Omental fat pad (tissue), 3 donors: ENCODE measurements at regions not wholly inside any gene's neighbourhood (a gene's known extent, or its start where the extent isn't known, plus 50 kb on each side); places are given as distances from the start of the nearest gene placed in this dataset.
"Not testable (repeated sequence)": the region's sequence is repeated elsewhere in the genome, so short reads cannot be mapped to it uniquely, and the experiment has no call there.

Experiments
- ATAC-seq: fragments of 150-250 bp; one replicate; pipeline ENCODE4 v1.9.1; 2016; ENCODE audit warnings: mild to moderate bottlenecking, moderate library complexity; ENCODE audit not compliant: low FRiP score
- DNase-seq: peaks from one replicate; pipeline ENCODE4 v3.0.0-alpha.2; 2019; ENCODE audit warnings: low spot score
- TF ChIP-seq, protein P1 (sequence below), 3 donors: fragments of 450-650 bp; IDR thresholded peaks; one replicate each; pipeline ENCODE4 v1.5.1; 2016 to 2017; ENCODE audit warnings: antibody characterized with exemption in 3 of 3, mild to moderate bottlenecking in 3 of 3, moderate library complexity in 2 of 3

DNA sequence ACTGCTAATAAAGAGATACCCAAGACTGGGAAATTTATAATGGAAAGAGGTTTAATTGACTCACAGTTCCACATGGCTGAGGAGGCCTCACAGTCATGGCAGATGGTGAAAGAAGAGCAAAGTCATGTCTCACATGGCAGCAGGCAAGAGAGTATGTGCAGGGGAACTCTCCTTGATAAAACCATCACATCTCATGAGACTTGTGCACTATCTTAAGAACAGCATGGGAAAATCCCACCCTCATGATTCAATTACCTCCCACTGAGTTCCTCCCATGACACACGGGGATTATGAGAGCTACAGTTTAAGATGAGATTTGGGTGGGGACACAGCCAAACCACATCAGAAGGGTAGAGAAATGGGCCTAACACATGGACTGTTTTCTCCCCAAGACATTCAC is 156.3 kb downstream of the CCDC71L start:
- DNase-seq (no peak), ATAC-seq (no peak)
- TF ChIP-seq, protein P1, sequence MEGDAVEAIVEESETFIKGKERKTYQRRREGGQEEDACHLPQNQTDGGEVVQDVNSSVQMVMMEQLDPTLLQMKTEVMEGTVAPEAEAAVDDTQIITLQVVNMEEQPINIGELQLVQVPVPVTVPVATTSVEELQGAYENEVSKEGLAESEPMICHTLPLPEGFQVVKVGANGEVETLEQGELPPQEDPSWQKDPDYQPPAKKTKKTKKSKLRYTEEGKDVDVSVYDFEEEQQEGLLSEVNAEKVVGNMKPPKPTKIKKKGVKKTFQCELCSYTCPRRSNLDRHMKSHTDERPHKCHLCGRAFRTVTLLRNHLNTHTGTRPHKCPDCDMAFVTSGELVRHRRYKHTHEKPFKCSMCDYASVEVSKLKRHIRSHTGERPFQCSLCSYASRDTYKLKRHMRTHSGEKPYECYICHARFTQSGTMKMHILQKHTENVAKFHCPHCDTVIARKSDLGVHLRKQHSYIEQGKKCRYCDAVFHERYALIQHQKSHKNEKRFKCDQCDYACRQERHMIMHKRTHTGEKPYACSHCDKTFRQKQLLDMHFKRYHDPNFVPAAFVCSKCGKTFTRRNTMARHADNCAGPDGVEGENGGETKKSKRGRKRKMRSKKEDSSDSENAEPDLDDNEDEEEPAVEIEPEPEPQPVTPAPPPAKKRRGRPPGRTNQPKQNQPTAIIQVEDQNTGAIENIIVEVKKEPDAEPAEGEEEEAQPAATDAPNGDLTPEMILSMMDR (IDR thresholded peaks at IDR 0.05): no peak

DNA sequence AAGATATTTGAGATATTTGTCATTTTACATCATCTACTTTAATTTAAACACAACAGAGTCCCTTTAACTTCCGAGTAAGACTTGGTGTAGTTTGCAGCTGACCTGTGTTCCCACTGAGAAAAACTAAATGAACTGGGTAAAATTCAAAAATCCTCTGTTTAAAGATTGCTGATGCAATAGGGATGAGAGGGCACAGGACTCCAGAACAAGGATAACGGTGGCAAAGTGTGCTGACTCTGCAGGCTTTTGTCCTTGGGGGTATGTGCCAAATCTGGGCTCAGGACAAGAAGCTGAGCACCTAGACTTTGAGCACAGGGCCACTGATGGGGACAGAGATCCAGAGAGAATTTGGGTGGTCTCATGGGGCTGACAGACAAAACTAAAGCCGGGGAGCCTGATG is 156.8 kb downstream of the CCDC71L start:
- TF ChIP-seq, protein P1 (IDR thresholded peaks at IDR 0.05): no peak
- ATAC-seq (no peak), DNase-seq (no peak)

DNA sequence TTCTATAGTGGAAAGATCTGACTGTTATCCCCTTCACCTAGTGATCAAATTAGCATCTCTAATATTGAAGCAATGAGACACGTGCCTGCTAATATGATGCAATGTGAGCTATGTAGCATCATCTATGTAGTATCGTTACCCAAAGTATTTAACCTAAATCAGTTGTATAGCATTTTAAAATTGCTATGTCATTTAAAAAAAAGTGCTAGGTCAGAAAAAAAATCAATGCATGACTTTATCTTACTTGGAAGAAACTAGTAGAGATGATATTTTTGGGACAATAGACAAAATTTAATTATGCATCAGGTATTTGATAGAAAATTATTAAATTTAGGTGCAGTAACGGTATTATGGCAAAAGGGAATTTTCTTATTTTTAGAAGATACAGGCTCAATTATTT is 157.3 kb downstream of the CCDC71L start:
- TF ChIP-seq, protein P1 (IDR thresholded peaks at IDR 0.05): no peak
- ATAC-seq: no peak
- no peak for DNase-seq

DNA sequence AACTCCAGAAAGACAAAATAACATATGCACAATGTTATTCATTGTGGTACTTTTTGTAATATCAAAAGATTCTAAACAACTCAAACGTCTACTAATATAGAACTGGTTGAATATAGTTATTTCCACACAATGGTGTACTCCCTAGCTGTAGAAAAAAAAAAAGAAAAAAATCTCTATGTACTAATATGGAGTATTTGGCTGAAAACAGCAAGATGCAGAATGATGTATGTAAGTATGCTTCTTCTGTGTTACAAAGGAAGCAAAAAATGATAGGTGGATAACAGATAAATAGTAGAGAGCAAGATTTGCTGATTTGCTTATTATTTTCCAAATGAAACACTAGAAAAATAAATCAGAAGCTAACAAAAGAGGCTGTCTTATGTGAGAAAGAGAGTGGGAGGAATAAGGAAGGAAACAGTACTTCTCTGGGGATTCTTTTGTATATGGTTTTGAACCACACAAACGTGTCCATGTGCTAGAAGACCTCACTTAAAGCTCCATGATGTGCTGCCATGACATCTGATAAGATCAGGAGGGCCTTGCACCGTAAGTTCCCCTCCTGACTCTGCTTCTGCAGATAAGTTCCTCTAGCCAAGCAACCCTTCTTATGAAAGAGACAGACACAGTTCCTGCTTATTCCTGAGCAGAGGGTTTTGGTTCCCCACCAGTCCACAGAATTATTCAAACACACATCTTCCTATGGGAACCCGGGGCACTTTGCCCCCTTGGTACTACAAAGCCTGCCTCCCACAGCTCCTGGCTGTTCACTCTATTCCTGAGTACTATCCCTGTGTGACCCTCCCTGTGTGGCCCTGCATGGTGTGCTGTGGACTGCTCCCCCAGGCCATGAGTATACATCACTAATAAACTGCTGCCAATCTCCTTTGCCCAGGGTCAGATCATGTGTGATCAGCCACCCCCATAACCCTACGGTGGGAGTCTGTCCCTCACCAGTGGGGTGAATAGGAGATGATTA is 159.1 kb downstream of the CCDC71L start:
- no peak for ATAC-seq
- TF ChIP-seq, protein P1 (IDR thresholded peaks at IDR 0.05): no peak
- DNase-seq: no peak

DNA sequence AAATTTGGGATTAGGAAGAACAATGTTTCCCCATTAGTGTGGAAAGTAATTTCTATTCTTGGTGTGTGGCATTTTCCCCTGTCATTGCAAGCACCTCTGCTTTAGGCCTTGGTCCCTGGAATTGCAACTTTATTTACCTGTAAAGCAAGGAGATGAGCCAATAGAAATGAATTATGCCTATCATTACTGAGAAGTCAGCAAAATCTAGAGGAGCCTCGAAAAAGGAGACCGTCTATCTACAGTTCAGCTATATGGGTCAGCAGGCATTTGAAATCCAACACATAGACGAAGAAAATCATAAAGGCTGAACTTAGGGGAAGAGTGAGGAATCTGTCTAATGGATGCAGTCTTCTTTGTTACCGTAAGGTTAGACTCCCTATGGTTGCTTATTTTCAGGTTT is 161.1 kb downstream of the CCDC71L start:
- TF ChIP-seq, protein P1 (IDR thresholded peaks at IDR 0.05): no peak
- ATAC-seq (no peak), DNase-seq (no peak)

DNA sequence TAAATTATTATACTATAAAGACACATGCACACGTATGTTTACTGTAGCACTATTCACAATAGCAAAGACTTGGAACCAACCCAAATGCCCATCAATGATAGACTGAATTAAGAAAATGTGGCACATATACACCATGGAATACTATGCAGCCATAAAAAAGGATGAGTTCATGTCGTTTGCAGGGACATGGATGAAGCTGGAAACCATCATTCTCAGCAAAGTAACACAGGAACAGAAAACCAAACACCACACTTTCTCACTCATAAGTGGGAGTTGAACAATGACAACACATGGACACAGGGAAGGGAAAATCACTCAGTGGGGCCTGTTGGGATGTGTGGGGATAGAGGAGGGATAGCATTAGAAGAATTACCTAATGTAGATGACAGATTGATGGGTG is 163.0 kb downstream of the CCDC71L start:
- DNase-seq, ATAC-seq: not testable (repeated sequence)

DNA sequence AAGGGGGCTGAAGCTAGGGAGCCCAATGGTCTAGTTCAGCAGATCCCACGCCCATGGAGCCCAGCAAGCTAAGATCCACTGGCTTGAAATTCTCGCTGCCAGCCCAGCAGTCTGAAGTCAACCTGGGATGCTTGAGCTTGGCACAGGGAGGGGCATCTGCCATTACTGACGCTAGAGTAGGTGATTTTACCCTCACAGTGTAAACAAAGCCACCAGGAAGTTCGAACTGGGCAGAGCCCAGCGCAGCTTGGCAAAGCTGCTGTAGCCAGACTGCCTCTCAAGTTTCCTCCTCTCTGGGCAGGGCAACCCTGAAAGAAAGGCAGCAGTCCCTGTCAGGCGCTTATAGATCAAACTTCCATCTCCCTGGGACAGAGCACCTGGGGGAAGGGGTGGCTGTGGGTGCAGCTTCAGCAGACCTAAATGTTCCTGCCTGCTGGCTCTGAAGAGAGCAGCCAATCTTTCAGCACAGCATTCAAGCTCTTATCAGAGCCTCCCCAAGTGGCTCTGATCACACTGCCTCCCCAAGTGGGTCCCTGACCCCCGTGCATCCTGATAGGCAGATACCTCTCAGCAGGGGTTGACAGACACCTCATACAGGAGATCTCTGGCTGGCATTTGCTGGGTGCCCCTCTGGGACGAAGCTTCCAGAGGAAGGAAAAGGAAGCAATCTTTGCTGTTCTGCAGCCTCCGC is 167.8 kb downstream of the CCDC71L start:
- no peak for DNase-seq
- TF ChIP-seq, protein P1 (IDR thresholded peaks at IDR 0.05): no peak
- no peak for ATAC-seq
